Ovary (tissue), 3 donors: ENCODE measurements at regions not wholly inside any gene's neighbourhood (a gene's known extent, or its start where the extent isn't known, plus 50 kb on each side); places are given as distances from the start of the nearest gene placed in this dataset.

Experiments used
- CTCF ChIP-seq, 3 donors: fragments of 450-650 bp in 2 of 3; fragments of 200-600 bp in 1 of 3; IDR thresholded peaks; one replicate each; pipeline versions ENCODE4 v1.5.1 to v1.8.0; 2016 to 2022; ENCODE audit warnings: antibody characterized with exemption in 3 of 3, mild to moderate bottlenecking in 1 of 3
- EP300 ChIP-seq: sonication (generic); formaldehyde crosslinking; IDR thresholded peaks from one replicate; pipeline ENCODE4 v1.6.1; 2017; ENCODE audit warnings: antibody characterized with exemption
- POLR2A ChIP-seq: fragments of 450-650 bp; IDR thresholded peaks from one replicate; pipeline ENCODE4 v1.6.1; 2017; ENCODE audit warnings: antibody characterized with exemption, mild to moderate bottlenecking, moderate library complexity
- donor health status: DM: no; HTN: no; CAD: no.

GRCh38 chr2:175817221-175817620 lies 184.8 kb downstream of the LNPK start:
- TF ChIP-seq CTCF (IDR thresholded peaks at IDR 0.05) (no peak), POLR2A (no peak), EP300 (no peak)
